ENCODE measurements at regions not wholly inside any gene's neighbourhood (a gene's known extent, or its start where the extent isn't known, plus 50 kb on each side); places are given as distances from the start of the nearest gene placed in this dataset.

DNA sequence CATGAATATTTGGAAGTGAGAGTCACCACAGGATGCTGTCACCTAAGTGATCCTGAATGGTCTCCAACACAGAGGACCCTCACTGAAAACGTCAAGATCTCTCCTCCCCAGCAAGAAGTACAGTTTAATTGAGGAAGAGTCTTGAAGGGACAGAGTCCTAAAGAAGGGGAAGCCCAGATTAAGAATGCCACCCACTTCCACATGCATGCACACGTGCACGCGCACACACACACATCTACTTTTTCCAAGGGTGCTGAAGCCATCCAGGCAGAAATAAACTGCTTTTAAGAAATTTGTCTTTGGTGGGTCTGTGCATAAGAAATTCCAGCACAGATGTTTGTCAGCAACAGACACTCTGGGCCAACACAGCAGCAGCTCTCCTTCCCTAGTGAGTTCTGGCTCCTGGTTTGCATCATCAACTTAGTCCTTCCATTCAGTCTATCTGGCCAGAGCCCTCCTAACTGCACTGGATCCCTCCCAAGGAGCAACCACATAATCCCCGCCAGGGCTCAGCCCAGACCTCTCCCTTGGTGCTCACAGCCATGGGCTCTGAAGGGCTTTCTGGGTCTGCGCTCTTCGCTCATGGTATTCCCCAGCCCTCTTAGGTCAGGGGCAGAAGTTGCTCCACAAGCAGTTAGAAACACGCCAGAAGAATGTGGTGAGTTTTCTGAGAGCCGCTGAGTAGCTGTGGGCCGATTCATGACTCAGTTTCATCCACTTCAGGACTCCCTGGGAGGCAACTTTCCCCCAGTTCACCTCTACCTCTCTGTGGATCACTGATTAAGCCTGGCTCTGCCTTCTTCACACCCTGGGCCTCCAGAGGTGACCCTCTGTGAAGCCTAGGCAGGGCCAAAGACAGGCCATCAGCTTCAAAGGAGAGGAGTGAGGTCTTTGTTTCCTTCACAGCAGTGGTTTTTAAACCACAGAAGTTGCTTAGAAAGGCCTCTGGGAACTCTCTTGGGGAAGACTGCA is 132.6 kb upstream of the LIPC start:
- DNase-seq (ENCODE audit: extremely low spot score in 2 of 2): no peak
- intact Hi-C loops (cut with DNase I): no loop called here
- no peak overlapping the region for H3K27ac ChIP-seq
- no peaks in the 10 kb centered on the region for H3K36me3 ChIP-seq
- no peak overlapping the region for H3K4me3 ChIP-seq
- no peaks in the 10 kb centered on the region for H3K9me3 ChIP-seq
- H3K4me1 ChIP-seq: no peaks in the 10 kb centered on the region
- TF ChIP-seq POLR2A (IDR thresholded peaks at IDR 0.05): no peak
- no peak for TF ChIP-seq POLR2AphosphoS5 (IDR thresholded peaks at IDR 0.05; ENCODE audit: insufficient read depth in 1 of 2, low read depth in 1 of 2)
- TF ChIP-seq, protein P1, sequence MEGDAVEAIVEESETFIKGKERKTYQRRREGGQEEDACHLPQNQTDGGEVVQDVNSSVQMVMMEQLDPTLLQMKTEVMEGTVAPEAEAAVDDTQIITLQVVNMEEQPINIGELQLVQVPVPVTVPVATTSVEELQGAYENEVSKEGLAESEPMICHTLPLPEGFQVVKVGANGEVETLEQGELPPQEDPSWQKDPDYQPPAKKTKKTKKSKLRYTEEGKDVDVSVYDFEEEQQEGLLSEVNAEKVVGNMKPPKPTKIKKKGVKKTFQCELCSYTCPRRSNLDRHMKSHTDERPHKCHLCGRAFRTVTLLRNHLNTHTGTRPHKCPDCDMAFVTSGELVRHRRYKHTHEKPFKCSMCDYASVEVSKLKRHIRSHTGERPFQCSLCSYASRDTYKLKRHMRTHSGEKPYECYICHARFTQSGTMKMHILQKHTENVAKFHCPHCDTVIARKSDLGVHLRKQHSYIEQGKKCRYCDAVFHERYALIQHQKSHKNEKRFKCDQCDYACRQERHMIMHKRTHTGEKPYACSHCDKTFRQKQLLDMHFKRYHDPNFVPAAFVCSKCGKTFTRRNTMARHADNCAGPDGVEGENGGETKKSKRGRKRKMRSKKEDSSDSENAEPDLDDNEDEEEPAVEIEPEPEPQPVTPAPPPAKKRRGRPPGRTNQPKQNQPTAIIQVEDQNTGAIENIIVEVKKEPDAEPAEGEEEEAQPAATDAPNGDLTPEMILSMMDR (IDR thresholded peaks at IDR 0.05): no peak
- no peaks in the 10 kb centered on the region for H3K27me3 ChIP-seq

DNA sequence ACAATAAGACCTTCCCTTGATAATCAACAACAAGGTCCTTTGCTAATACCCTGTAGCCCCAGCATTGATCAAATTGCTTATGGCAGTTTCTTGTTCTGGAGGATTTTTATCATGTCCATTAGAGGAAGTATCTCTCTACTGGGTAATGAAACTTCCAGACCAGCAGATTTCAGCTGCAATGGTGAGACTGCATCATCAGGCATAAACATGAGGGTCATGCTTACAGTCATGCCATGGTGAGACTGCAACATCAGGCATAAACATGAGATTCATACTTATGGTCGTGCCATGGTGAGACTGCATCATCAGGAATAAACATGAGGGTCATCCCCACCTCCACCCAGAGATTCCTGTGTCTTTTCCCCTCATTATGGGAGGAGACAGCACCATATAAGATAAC is 129.0 kb upstream of the LIPC start:
- Histone ChIP-seq H3K9me3 (no peaks in the 10 kb centered on the region), H3K27me3 (no peaks in the 10 kb centered on the region), H3K4me3 (no peak overlapping the region), H3K36me3 (no peaks in the 10 kb centered on the region), H3K4me1 (peaks cover 11% of the 10 kb centered on the region), H3K27ac (no peak overlapping the region)
- intact Hi-C loops (cut with DNase I): no loop called here
- DNase-seq (ENCODE audit: extremely low spot score in 2 of 2): no peak
- TF ChIP-seq, protein P1 (IDR thresholded peaks at IDR 0.05): no peak
- no peak for TF ChIP-seq POLR2A (IDR thresholded peaks at IDR 0.05)
- no peak for TF ChIP-seq POLR2AphosphoS5 (IDR thresholded peaks at IDR 0.05; ENCODE audit: insufficient read depth in 1 of 2, low read depth in 1 of 2)

DNA sequence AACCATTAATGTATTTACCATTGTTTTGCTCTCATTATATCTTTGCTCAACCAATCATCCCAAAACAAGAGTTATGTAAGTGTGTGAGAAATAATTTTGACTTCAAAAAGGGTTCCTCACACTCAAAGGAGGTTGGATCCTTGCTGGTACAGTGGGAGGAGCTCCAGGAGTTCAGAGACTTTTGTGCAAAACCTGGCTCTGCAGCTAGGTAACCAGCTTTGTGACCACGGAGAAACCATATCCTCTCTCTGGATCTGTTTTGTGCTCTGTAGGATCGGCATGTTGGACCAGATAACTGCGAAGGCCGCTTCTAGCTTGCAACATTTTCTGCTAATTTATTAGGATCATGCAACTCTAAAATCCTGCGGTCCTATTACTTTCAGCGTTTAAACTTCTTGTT is 128.6 kb upstream of the LIPC start:
- no peaks in the 10 kb centered on the region for H3K9me3 ChIP-seq
- H3K4me3 ChIP-seq: no peak overlapping the region
- H3K36me3 ChIP-seq: no peaks in the 10 kb centered on the region
- no peak overlapping the region for H3K27ac ChIP-seq
- no peaks in the 10 kb centered on the region for H3K27me3 ChIP-seq
- TF ChIP-seq, protein P1 (IDR thresholded peaks at IDR 0.05): no peak
- TF ChIP-seq POLR2AphosphoS5 (IDR thresholded peaks at IDR 0.05; ENCODE audit: insufficient read depth in 1 of 2, low read depth in 1 of 2) (no peak), POLR2A (IDR thresholded peaks at IDR 0.05) (no peak)
- intact Hi-C loops (cut with DNase I): no loop called here
- DNase-seq (ENCODE audit: extremely low spot score in 2 of 2): no peak
- H3K4me1 ChIP-seq: peaks cover 15% of the 10 kb centered on the region

DNA sequence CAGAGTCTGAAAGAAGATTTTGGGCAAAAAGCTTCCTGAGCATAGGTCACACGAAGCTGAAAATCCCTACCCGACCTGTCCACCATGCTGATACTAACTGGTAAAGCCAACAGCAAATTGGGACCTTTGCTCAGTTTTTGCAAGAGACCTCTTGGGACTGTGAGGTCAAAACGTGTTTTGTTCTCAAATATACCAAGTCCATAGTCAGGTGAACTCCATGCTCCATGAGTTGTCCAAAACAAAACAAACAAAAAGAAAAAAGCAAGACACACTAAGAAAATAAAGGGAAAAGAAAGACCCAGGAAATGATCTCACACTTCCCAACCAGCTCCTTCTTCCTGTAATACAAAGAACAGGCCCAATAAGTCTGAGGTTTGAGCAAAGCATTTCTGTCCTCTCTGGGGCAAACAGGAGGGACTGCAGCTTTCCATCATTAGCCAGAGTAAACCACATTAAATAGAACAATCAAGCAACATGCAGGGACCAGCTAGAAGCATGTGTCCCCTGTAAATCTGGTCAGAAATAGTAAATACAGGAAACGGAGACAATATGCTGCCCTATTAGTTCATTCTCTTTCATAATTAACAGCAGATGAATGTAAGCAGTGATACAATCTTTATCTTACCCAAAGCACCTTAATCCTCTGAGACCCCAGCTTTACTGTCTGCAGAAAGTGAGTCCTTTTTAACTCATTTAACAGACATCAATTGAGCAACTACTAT is 125.0 kb upstream of the LIPC start:
- no peaks in the 10 kb centered on the region for H3K27me3 ChIP-seq
- no peak overlapping the region for H3K4me3 ChIP-seq
- TF ChIP-seq POLR2A (IDR thresholded peaks at IDR 0.05) (no peak), POLR2AphosphoS5 (IDR thresholded peaks at IDR 0.05; ENCODE audit: insufficient read depth in 1 of 2, low read depth in 1 of 2) (no peak)
- TF ChIP-seq, protein P1 (IDR thresholded peaks at IDR 0.05): no peak
- DNase-seq (ENCODE audit: extremely low spot score in 2 of 2): no peak
- H3K36me3 ChIP-seq: no peaks in the 10 kb centered on the region
- intact Hi-C loops (cut with DNase I): no loop called here
- H3K4me1 ChIP-seq: peaks cover 16% of the 10 kb centered on the region
- no peaks in the 10 kb centered on the region for H3K9me3 ChIP-seq
- H3K27ac ChIP-seq: no peak overlapping the region
